ENCODE measurements at regions not wholly inside any gene's neighbourhood (a gene's known extent, or its start where the extent isn't known, plus 50 kb on each side); places are given as distances from the start of the nearest gene placed in this dataset.

DNA sequence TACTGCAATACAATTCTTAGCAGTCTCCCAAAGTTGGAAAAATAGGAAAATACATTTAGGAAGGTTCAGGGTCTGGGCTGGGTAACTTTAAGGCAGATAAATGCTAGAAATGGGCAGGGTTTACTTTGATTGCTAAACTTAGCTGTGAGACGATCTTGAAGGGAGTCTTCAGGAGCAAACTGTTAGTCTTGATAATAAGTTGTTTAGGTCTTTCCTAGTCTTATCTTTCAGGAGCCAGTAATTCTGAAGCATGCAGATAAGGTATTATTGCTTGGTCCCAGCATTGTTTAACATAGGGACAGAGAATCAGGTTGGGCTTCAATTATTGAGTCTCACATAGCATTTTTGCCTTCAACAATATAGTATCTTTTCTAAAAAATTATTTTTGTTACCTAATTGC lies 262.4 kb upstream of the MIR17HG start:
- peak; percentile 80 for ATAC-seq
- H4K20me1 ChIP-seq (replicated peaks; ENCODE audit: control insufficient read depth, insufficient read depth, low read length) = no peaks in the 10 kb centered on the region
- H3K4me1 ChIP-seq (replicated peaks in 1 of 2; ENCODE audit: control insufficient read depth in 2 of 2, insufficient read depth in 2 of 2, low read length in 2 of 2) = no peaks in the 10 kb centered on the region
- POLR2A ChIA-PET = interaction anchor here (0.9 kb wide), 1 partner anchor 117 kb away, joined by 3 read pairs; no protein-coding TSS in a partner anchor
- H3K79me2 ChIP-seq (ENCODE audit: control insufficient read depth, insufficient read depth, low read length) = no peaks in the 10 kb centered on the region
- no TSS peak for BruUV-seq (replicated peaks)
- intact Hi-C loops (cut with micrococcal nuclease) = no loop called here
- H3K9me3 ChIP-seq (replicated peaks; ENCODE audit: control insufficient read depth, insufficient read depth, low read depth, low read length) = no peaks in the 10 kb centered on the region; the same call in 1 of the 2 replicates
- H3K27me3 ChIP-seq (ENCODE audit: control insufficient read depth in 2 of 2, insufficient read depth in 2 of 2, low read length in 2 of 2) = no peaks in the 10 kb centered on the region
- no peak overlapping the region for H3K9ac ChIP-seq (ENCODE audit: insufficient read depth in 1 of 2, low read depth in 2 of 2, low read length in 2 of 2)
- H3K36me3 ChIP-seq (ENCODE audit: control insufficient read depth, insufficient read depth, low read length) = no peaks in the 10 kb centered on the region
- CTCF ChIA-PET (ENCODE audit: low intra/inter-chr PET ratio) = no interaction called here
- no peak for FAIRE-seq
- no peaks in the 10 kb centered on the region for H3K9me1 ChIP-seq (ENCODE audit: control insufficient read depth, insufficient read depth, low read length)
- 0% methylated on average over 1 of the region's 1 CpG for WGBS (ENCODE audit: insufficient coverage, low coverage, missing lambda C conversion rate)
- H2AFZ ChIP-seq (ENCODE audit: low read depth, low read length) = no peak overlapping the region
- H3K4me3 ChIP-seq = no peak overlapping the region
- no peak overlapping the region for H3K4me2 ChIP-seq (ENCODE audit: insufficient read depth, low read length)
- peak in 3 of 4 experiments; percentile 52 to 71 (median 68) for DNase-seq (ENCODE audit: extremely low read depth in 1 of 4, low spot score in 3 of 4)
- no peak overlapping the region for H3K27ac ChIP-seq (ENCODE audit: extremely low read depth, low read depth, low read length)
- in situ Hi-C loops (cut with MboI) = no loop called here
- TF ChIP-seq MEIS2 (IDR thresholded peaks at IDR 0.05; ENCODE audit: partially characterized antibody) (peak; percentile 31), NFRKB (IDR thresholded peaks at IDR 0.05; ENCODE audit: low read depth) (no peak), ZNF24 (IDR thresholded peaks at IDR 0.05) (peak; percentile 63; the same call in 1 of the 2 replicates), HDAC6 (IDR thresholded peaks at IDR 0.05; ENCODE audit: low read depth, low read length) (no peak), SRF (CRISPR knock-in tag; IDR thresholded peaks at IDR 0.05) (no peak), TAF7 (tag; IDR thresholded peaks at IDR 0.05) (no peak), EP300 (IDR thresholded peaks at IDR 0.05; ENCODE audit: low read length) (peak; percentile 71), E2F3 (CRISPR knock-in tag; IDR thresholded peaks at IDR 0.05) (no peak), NFIC (IDR thresholded peaks at IDR 0.05) (peak; percentile 83), CEBPB (tag; IDR thresholded peaks at IDR 0.05) (peak; percentile 77), ZNF316 (IDR thresholded peaks at IDR 0.05) (no peak), MCM7 (IDR thresholded peaks at IDR 0.05) (no peak)
- TF ChIP-seq, protein P1, sequence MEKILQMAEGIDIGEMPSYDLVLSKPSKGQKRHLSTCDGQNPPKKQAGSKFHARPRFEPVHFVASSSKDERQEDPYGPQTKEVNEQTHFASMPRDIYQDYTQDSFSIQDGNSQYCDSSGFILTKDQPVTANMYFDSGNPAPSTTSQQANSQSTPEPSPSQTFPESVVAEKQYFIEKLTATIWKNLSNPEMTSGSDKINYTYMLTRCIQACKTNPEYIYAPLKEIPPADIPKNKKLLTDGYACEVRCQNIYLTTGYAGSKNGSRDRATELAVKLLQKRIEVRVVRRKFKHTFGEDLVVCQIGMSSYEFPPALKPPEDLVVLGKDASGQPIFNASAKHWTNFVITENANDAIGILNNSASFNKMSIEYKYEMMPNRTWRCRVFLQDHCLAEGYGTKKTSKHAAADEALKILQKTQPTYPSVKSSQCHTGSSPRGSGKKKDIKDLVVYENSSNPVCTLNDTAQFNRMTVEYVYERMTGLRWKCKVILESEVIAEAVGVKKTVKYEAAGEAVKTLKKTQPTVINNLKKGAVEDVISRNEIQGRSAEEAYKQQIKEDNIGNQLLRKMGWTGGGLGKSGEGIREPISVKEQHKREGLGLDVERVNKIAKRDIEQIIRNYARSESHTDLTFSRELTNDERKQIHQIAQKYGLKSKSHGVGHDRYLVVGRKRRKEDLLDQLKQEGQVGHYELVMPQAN (IDR thresholded peaks at IDR 0.05; ENCODE audit: borderline replicate concordance) = no peak
- TF ChIP-seq, protein P2, sequence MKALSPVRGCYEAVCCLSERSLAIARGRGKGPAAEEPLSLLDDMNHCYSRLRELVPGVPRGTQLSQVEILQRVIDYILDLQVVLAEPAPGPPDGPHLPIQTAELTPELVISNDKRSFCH (CRISPR knock-in tag; IDR thresholded peaks at IDR 0.05) = no peak
- TF ChIP-seq, protein P2 (tag; IDR thresholded peaks at IDR 0.05) = no peak
- TF ChIP-seq, protein P3, sequence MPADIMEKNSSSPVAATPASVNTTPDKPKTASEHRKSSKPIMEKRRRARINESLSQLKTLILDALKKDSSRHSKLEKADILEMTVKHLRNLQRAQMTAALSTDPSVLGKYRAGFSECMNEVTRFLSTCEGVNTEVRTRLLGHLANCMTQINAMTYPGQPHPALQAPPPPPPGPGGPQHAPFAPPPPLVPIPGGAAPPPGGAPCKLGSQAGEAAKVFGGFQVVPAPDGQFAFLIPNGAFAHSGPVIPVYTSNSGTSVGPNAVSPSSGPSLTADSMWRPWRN (IDR thresholded peaks at IDR 0.05; ENCODE audit: low read depth) = peak; percentile 62; the same call in 1 of the 2 replicates
- TF ChIP-seq, protein P4, sequence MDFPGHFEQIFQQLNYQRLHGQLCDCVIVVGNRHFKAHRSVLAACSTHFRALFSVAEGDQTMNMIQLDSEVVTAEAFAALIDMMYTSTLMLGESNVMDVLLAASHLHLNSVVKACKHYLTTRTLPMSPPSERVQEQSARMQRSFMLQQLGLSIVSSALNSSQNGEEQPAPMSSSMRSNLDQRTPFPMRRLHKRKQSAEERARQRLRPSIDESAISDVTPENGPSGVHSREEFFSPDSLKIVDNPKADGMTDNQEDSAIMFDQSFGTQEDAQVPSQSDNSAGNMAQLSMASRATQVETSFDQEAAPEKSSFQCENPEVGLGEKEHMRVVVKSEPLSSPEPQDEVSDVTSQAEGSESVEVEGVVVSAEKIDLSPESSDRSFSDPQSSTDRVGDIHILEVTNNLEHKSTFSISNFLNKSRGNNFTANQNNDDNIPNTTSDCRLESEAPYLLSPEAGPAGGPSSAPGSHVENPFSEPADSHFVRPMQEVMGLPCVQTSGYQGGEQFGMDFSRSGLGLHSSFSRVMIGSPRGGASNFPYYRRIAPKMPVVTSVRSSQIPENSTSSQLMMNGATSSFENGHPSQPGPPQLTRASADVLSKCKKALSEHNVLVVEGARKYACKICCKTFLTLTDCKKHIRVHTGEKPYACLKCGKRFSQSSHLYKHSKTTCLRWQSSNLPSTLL (IDR thresholded peaks at IDR 0.05) = no peak
- TF ChIP-seq, protein P5, sequence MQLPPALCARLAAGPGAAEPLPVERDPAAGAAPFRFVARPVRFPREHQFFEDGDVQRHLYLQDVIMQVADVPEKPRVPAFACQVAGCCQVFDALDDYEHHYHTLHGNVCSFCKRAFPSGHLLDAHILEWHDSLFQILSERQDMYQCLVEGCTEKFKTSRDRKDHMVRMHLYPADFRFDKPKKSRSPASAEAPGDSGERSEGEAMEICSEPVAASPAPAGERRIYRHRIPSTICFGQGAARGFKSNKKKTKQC (CRISPR knock-in tag; IDR thresholded peaks at IDR 0.05) = no peak
- TF ChIP-seq, protein P6, sequence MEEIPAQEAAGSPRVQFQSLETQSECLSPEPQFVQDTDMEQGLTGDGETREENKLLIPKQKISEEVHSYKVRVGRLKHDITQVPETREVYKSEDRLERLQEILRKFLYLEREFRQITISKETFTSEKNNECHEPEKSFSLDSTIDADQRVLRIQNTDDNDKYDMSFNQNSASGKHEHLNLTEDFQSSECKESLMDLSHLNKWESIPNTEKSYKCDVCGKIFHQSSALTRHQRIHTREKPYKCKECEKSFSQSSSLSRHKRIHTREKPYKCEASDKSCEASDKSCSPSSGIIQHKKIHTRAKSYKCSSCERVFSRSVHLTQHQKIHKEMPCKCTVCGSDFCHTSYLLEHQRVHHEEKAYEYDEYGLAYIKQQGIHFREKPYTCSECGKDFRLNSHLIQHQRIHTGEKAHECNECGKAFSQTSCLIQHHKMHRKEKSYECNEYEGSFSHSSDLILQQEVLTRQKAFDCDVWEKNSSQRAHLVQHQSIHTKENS (CRISPR knock-in tag; IDR thresholded peaks at IDR 0.05) = no peak

Measured in K562 (cell line).